Neuronal stem cell (in vitro differentiated cells): ENCODE measurements at regions not wholly inside any gene's neighbourhood (a gene's known extent, or its start where the extent isn't known, plus 50 kb on each side); places are given as distances from the start of the nearest gene placed in this dataset.

Experiments used
- DNase-seq: peaks from one replicate; pipeline ENCODE4 v3.0.0-alpha.2; 2013; ENCODE audit warnings: low spot score
- H2AFZ ChIP-seq: one replicate; pipeline ENCODE4 v1.6.1; 2013; ENCODE audit warnings: mild to moderate bottlenecking, low read length, inconsistent platforms
- H2AK5ac ChIP-seq: 2 replicates; pipeline ENCODE4 v1.6.1; 2013; ENCODE audit warnings: low read depth, mild to moderate bottlenecking, inconsistent platforms, low read length, moderate library complexity, mixed read lengths
- H2BK120ac ChIP-seq: 2 replicates; pipeline ENCODE4 v1.6.1; 2013; ENCODE audit warnings: low read depth, mild to moderate bottlenecking, inconsistent platforms, low read length, moderate library complexity, mixed read lengths
- H2BK12ac ChIP-seq: one replicate; pipeline ENCODE4 v1.6.1; 2013; ENCODE audit warnings: low read length, inconsistent platforms
- H2BK15ac ChIP-seq: 2 replicates; pipeline ENCODE4 v1.6.1; 2013; ENCODE audit warnings: mild to moderate bottlenecking, low read length, inconsistent platforms, mixed read lengths
- H2BK5ac ChIP-seq: one replicate; pipeline ENCODE4 v1.6.1; 2013; ENCODE audit warnings: inconsistent platforms, mild to moderate bottlenecking, low read length, moderate library complexity
- H3K14ac ChIP-seq: one replicate; pipeline ENCODE4 v1.6.1; 2013; ENCODE audit warnings: low read length, inconsistent platforms
- H3K18ac ChIP-seq: 2 replicates; pipeline ENCODE4 v1.6.1; 2013; ENCODE audit warnings: low read length, inconsistent platforms
- H3K23ac ChIP-seq: 2 replicates; pipeline ENCODE4 v1.6.1; 2013; ENCODE audit warnings: low read depth, mild to moderate bottlenecking, mixed read lengths, low read length, inconsistent platforms; ENCODE audit not compliant: poor library complexity
- H3K27ac ChIP-seq: replicated peaks from 3 replicates; pipeline ENCODE4 v1.5.1; 2013; ENCODE audit warnings: low read length, inconsistent platforms
- H3K27me3 ChIP-seq, 3 experiments: 2 replicates each; pipeline ENCODE4 v1.6.1; 2013; ENCODE audit warnings: low read length in 3 of 3, mild to moderate bottlenecking in 2 of 3, inconsistent platforms in 1 of 3, low read depth in 1 of 3, mixed read lengths in 1 of 3, moderate library complexity in 1 of 3; ENCODE audit not compliant: control insufficient read depth in 3 of 3, insufficient read depth in 3 of 3
- H3K36me3 ChIP-seq, 2 donors: replicated peaks in 1 of 2; 2 replicates each; pipeline ENCODE4 v1.6.1; 2013; ENCODE audit warnings: low read length in 2 of 2; ENCODE audit not compliant: control insufficient read depth in 2 of 2, insufficient read depth in 2 of 2
- H3K4ac ChIP-seq: 2 replicates; pipeline ENCODE4 v1.6.1; 2013; ENCODE audit warnings: inconsistent platforms, mild to moderate bottlenecking, low read length, moderate library complexity
- H3K4me1 ChIP-seq, 2 donors: 1 replicate in 1 of 2; 2 replicates in 1 of 2; pipeline ENCODE4 v1.6.1; 2013; ENCODE audit warnings: low read length in 2 of 2, low read depth in 1 of 2; ENCODE audit not compliant: control insufficient read depth in 2 of 2, insufficient read depth in 1 of 2
- H3K4me2 ChIP-seq: one replicate; pipeline ENCODE4 v1.6.1; 2013; ENCODE audit warnings: mild to moderate bottlenecking, low read length, inconsistent platforms; ENCODE audit not compliant: insufficient read depth, poor library complexity, severe bottlenecking
- H3K4me3 ChIP-seq, 2 donors: 2 replicates each; pipeline ENCODE4 v1.5.1; 2013; ENCODE audit warnings: low read length in 2 of 2, mild to moderate bottlenecking in 2 of 2, inconsistent platforms in 1 of 2, moderate library complexity in 1 of 2
- H3K79me1 ChIP-seq: one replicate; pipeline ENCODE4 v1.6.1; 2013; ENCODE audit warnings: low read depth, mild to moderate bottlenecking, inconsistent platforms, low read length, moderate library complexity
- H3K9ac ChIP-seq: one replicate; pipeline ENCODE4 v1.6.1; 2013; ENCODE audit warnings: mild to moderate bottlenecking, low read depth, low read length, inconsistent platforms; ENCODE audit not compliant: poor library complexity
- H3K9me3 ChIP-seq, 2 donors: replicated peaks in 1 of 2; 2 replicates each; pipeline versions ENCODE3 to v1.6.1; 2013; ENCODE audit warnings: low read length in 2 of 2, mild to moderate bottlenecking in 2 of 2, inconsistent platforms in 1 of 2, low read depth in 1 of 2, mixed read lengths in 1 of 2, moderate library complexity in 1 of 2; ENCODE audit not compliant: control insufficient read depth in 2 of 2, insufficient read depth in 1 of 2
- H4K8ac ChIP-seq: one replicate; pipeline ENCODE4 v1.6.1; 2013; ENCODE audit warnings: low read depth, mild to moderate bottlenecking, inconsistent platforms, low read length, moderate library complexity
- H4K91ac ChIP-seq: one replicate; pipeline ENCODE4 v1.6.1; 2013; ENCODE audit warnings: low read length, low read depth, mild to moderate bottlenecking, inconsistent platforms; ENCODE audit not compliant: poor library complexity
- WGBS, 2 donors: extraction: QIAGEN DNeasy Blood & Tissue Kit; methylation state at CpG; one replicate each; pipeline ENCODE4 v1.1.7; 2013; ENCODE audit warnings: missing lambda C conversion rate in 2 of 2, mixed read lengths in 1 of 2; ENCODE audit not compliant: insufficient read length in 2 of 2, insufficient replicate concordance in 1 of 2; ENCODE audit errors: extremely low coverage in 2 of 2; 5-methylcytosine and 5-hydroxymethylcytosine counted together

DNA sequence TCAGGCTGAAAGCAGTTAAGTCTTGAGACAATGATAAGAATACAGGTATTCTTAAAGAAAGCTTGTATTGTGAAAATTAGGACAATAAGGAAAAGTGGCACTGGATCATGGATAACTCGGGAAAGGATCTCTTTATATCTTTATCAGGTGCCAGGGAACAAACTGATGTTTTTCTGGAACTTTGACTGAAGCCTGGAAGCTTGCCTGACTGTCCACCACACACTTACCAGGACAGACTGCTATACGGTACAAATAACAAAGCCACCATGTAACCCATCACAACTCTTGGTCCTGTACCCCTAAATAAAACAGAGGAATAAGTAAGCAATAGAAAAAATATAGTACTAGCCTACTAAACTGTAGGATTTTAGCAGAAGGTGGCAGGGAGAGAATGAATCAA, 623.0 kb downstream of the OTOL1 start:
- Histone ChIP-seq H4K91ac (no peak overlapping the region), H3K27ac (no peak overlapping the region), H2BK12ac (no peak overlapping the region), H3K9ac (no peak overlapping the region), H3K36me3 (no peaks in the 10 kb centered on the region), H3K23ac (no peak overlapping the region), H3K4me2 (no peak overlapping the region), H3K79me1 (no peaks in the 10 kb centered on the region), H3K4ac (no peak overlapping the region), H3K9me3 (no peaks in the 10 kb centered on the region), H2BK120ac (no peak overlapping the region), H2AFZ (no peak overlapping the region), H2BK15ac (no peak overlapping the region), H3K14ac (no peak overlapping the region), H2AK5ac (no peak overlapping the region), H3K18ac (no peak overlapping the region), H2BK5ac (no peak overlapping the region), H3K4me3 (no peak overlapping the region), H3K4me1 (no peaks in the 10 kb centered on the region), H3K27me3 (no peaks in the 10 kb centered on the region), H4K8ac (no peak overlapping the region)
- no CpG with 5 or more reads among the region's 2 CpGs for WGBS, 2 donors
- DNase-seq = no peak

DNA sequence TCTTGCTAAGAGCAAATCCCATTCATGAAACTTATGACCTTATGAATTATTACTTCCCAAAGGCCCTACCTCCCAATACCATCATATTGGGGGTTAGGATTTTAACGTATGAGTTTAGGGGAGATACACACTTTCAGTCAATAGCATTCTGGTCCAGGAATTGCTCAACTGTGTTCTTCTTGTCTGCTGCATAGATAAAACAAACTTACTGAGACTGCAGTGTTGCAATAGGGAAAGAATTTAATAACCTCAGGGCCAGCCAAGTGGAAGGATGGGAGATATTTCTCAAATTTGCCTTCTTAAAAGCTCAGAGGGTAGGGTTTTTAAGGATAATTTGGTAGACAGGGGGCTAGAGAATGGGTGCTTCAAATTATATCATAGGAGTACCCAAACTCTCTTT, 625.8 kb downstream of the OTOL1 start:
- no peak for DNase-seq
- Histone ChIP-seq H3K4ac (no peak overlapping the region), H3K27me3 (no peaks in the 10 kb centered on the region), H2AFZ (no peak overlapping the region), H3K18ac (no peak overlapping the region), H4K8ac (no peak overlapping the region), H2AK5ac (no peak overlapping the region), H3K4me1 (no peaks in the 10 kb centered on the region), H3K36me3 (no peaks in the 10 kb centered on the region), H3K4me2 (no peak overlapping the region), H2BK12ac (no peak overlapping the region), H3K9ac (no peak overlapping the region), H3K79me1 (no peaks in the 10 kb centered on the region), H4K91ac (no peak overlapping the region), H2BK15ac (no peak overlapping the region), H3K27ac (no peak overlapping the region), H3K4me3 (no peak overlapping the region), H3K23ac (no peak overlapping the region), H2BK5ac (no peak overlapping the region), H3K9me3 (no peaks in the 10 kb centered on the region), H2BK120ac (no peak overlapping the region), H3K14ac (no peak overlapping the region)
- WGBS, 2 donors = no CpG with 5 or more reads among the region's 1 CpG

DNA sequence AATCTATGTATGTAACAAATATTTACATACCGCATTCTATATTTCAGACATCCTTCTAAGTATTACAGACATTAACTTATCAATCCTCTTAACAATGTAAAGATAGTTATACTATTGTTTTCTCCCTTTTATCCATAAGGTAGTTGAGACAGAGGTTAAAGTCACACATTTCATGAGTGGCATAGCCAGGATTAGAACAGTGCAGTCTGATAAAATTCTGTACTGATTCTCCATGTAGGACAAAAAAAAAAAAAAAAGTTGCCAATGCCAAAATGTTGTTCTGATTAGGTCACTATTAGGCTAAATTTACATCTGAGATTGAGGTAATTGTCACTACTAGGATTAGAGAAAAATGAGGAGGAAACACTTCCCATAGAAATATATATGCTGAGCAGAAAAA, 629.2 kb downstream of the OTOL1 start:
- Histone ChIP-seq H3K9me3 (no peaks in the 10 kb centered on the region), H4K8ac (no peak overlapping the region), H3K9ac (no peak overlapping the region), H3K18ac (no peak overlapping the region), H3K4me1 (no peaks in the 10 kb centered on the region), H2BK15ac (no peak overlapping the region), H2BK120ac (no peak overlapping the region), H2BK5ac (no peak overlapping the region), H3K36me3 (no peaks in the 10 kb centered on the region), H3K4me3 (no peak overlapping the region), H2AK5ac (no peak overlapping the region), H4K91ac (no peak overlapping the region), H3K23ac (no peak overlapping the region), H3K79me1 (no peaks in the 10 kb centered on the region), H2BK12ac (no peak overlapping the region), H3K4ac (no peak overlapping the region), H3K27me3 (no peaks in the 10 kb centered on the region), H3K14ac (no peak overlapping the region), H3K4me2 (no peak overlapping the region), H3K27ac (no peak overlapping the region), H2AFZ (no peak overlapping the region)
- no peak for DNase-seq
- 100% methylated on average over 1 of the region's 1 CpG; no CpG with 5 or more reads in 1 of the 2 donors for WGBS, 2 donors

DNA sequence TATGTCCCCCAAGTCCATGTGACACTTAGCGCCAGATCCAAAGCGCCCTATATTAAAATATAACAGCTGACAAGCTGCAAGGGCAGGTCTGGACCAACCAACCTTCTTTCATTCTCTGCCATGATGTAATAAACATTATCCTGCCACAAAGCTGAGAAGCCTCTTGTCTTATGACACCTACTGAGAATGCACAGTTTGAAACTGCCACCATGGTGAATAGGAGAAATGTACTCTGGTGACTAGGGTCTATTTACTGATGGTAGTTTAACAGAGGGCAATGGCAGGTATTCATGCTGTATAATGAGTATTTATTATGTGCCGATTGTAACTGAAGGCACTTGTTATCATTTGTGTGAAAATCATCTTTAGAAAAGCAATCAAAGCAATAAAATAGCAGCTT, 634.0 kb downstream of the OTOL1 start:
- Histone ChIP-seq H2AK5ac (no peak overlapping the region), H2BK120ac (no peak overlapping the region), H3K18ac (no peak overlapping the region), H3K79me1 (no peaks in the 10 kb centered on the region), H3K9me3 (no peaks in the 10 kb centered on the region), H2AFZ (peak overlapping the region; percentile 62), H3K27me3 (no peaks in the 10 kb centered on the region), H3K27ac (no peak overlapping the region), H4K91ac (no peak overlapping the region), H3K9ac (no peak overlapping the region), H2BK5ac (no peak overlapping the region), H2BK12ac (no peak overlapping the region), H4K8ac (no peak overlapping the region), H3K4me1 (no peaks in the 10 kb centered on the region), H3K4ac (no peak overlapping the region), H3K4me2 (no peak overlapping the region), H3K14ac (no peak overlapping the region), H3K36me3 (no peaks in the 10 kb centered on the region), H3K4me3 (no peak overlapping the region), H2BK15ac (no peak overlapping the region), H3K23ac (no peak overlapping the region)
- no peak for DNase-seq
- no CpG with 5 or more reads among the region's 3 CpGs for WGBS, 2 donors
